ENCODE measurements at regions not wholly inside any gene's neighbourhood (a gene's known extent, or its start where the extent isn't known, plus 50 kb on each side); places are given as distances from the start of the nearest gene placed in this dataset.

DNA sequence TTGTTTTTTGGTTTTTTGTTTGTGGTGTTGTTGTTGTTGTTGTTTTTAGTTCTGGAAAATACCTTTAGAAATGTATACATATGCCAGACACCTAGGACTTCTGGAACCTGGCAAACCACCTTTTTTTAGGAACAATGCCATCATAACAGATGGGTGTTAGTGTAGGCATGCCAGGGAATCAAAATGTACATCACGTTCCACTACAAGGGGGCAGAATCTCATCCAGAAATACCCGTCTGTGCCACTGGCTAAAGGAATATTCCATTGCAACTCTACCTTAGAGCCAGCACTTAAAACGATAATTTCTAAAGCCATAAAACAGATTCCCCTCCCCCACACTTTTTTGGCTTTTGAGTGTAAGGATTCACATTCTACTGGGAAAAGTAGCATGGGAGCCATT, 239.8 kb downstream of the ETV1 start:
- no peak for TF ChIP-seq EZH2 (IDR thresholded peaks at IDR 0.05; ENCODE audit: borderline replicate concordance, low read length)
- TF ChIP-seq, protein P1, sequence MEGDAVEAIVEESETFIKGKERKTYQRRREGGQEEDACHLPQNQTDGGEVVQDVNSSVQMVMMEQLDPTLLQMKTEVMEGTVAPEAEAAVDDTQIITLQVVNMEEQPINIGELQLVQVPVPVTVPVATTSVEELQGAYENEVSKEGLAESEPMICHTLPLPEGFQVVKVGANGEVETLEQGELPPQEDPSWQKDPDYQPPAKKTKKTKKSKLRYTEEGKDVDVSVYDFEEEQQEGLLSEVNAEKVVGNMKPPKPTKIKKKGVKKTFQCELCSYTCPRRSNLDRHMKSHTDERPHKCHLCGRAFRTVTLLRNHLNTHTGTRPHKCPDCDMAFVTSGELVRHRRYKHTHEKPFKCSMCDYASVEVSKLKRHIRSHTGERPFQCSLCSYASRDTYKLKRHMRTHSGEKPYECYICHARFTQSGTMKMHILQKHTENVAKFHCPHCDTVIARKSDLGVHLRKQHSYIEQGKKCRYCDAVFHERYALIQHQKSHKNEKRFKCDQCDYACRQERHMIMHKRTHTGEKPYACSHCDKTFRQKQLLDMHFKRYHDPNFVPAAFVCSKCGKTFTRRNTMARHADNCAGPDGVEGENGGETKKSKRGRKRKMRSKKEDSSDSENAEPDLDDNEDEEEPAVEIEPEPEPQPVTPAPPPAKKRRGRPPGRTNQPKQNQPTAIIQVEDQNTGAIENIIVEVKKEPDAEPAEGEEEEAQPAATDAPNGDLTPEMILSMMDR (conservative IDR thresholded peaks at IDR 0.05 in 1 of 2, IDR thresholded peaks at IDR 0.05 in 1 of 2; ENCODE audit: extremely low read depth in 1 of 2, insufficient read depth in 1 of 2, low read depth in 1 of 2, low read length in 2 of 2), result no peak
